ENCODE measurements at regions not wholly inside any gene's neighbourhood (a gene's known extent, or its start where the extent isn't known, plus 50 kb on each side); places are given as distances from the start of the nearest gene placed in this dataset.

DNA sequence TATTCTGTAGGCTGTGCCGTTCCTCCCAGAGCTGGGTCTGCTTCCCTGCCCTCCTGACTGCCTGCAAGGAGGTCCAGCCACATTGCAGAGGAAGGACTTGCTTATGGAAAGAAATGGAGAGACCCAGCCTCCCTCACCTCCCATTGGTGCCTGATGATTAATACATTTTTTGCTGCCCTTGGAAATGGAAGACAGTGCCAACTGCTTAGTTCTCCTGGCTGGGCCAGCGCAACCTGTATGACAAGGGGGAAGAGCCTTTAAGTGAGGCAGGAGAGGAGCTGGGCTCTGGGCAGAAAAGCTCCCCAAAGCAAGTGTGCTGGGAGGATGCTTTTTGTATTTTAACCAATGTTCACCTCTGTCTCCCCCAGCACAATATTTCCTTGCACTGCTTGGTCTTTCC, 238.5 kb downstream of the SOX9 start:
- no peaks in the 10 kb centered on the region for H3K36me3 ChIP-seq (ENCODE audit: insufficient read depth, low read length)
- no peak overlapping the region for H3K4me2 ChIP-seq (ENCODE audit: low read depth, low read length, poor library complexity, severe bottlenecking)
- TF ChIP-seq EZH2phosphoT487 (IDR thresholded peaks at IDR 0.05; ENCODE audit: borderline replicate concordance), result no peak
- TF ChIP-seq, protein P1, sequence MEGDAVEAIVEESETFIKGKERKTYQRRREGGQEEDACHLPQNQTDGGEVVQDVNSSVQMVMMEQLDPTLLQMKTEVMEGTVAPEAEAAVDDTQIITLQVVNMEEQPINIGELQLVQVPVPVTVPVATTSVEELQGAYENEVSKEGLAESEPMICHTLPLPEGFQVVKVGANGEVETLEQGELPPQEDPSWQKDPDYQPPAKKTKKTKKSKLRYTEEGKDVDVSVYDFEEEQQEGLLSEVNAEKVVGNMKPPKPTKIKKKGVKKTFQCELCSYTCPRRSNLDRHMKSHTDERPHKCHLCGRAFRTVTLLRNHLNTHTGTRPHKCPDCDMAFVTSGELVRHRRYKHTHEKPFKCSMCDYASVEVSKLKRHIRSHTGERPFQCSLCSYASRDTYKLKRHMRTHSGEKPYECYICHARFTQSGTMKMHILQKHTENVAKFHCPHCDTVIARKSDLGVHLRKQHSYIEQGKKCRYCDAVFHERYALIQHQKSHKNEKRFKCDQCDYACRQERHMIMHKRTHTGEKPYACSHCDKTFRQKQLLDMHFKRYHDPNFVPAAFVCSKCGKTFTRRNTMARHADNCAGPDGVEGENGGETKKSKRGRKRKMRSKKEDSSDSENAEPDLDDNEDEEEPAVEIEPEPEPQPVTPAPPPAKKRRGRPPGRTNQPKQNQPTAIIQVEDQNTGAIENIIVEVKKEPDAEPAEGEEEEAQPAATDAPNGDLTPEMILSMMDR (conservative IDR thresholded peaks at IDR 0.05; ENCODE audit: low read length), result no peak
- H3K27me3 ChIP-seq (ENCODE audit: insufficient read depth, low read length, poor library complexity, severe bottlenecking), result no peaks in the 10 kb centered on the region
- no peaks in the 10 kb centered on the region for H3K4me1 ChIP-seq (ENCODE audit: insufficient read depth, low read length, poor library complexity, severe bottlenecking)
- H4K20me1 ChIP-seq (ENCODE audit: insufficient read depth, low read length, poor library complexity, severe bottlenecking), result no peaks in the 10 kb centered on the region
- 0 out of 2 replicates have a peak, but pooled peaks cover 2% of the 10 kb centered on the region for H3K9me3 ChIP-seq (ENCODE audit: insufficient read depth, low read depth, low read length)
- H3K9ac ChIP-seq (ENCODE audit: low read depth, low read length, poor library complexity, severe bottlenecking), result no peak overlapping the region
- no peaks in the 10 kb centered on the region for H3F3A ChIP-seq (ENCODE audit: low read depth)
- H3K9me2 ChIP-seq (replicated peaks; ENCODE audit: low read depth, low read length), result no peaks in the 10 kb centered on the region
- H3K4me3 ChIP-seq (ENCODE audit: low read length, poor library complexity, severe bottlenecking), result no peak overlapping the region
- no peaks in the 10 kb centered on the region for H3K79me2 ChIP-seq (ENCODE audit: insufficient read depth, low read length)
- H2AFZ ChIP-seq (ENCODE audit: low read length), result no peak overlapping the region

DNA sequence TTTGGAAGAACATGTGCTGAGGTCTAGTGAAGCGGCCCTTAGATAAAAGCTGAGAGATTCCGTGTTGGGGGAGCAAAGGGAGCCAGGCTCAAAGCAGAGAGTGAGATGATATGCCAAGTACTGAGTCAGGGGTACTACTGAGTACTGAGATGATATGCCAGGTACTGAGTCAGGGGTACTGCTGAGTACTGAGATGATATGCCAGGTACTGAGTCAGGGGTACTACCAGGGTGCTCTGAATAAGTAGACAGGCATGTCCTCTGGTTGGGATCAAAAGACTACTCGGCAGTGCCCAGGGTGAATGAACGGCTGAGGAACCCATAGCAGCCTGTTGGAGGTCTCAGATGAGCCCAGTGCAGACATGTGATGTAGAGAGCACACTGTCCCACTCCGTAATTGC, 239.0 kb downstream of the SOX9 start:
- H3K4me1 ChIP-seq (ENCODE audit: insufficient read depth, low read length, poor library complexity, severe bottlenecking), result no peaks in the 10 kb centered on the region
- H4K20me1 ChIP-seq (ENCODE audit: insufficient read depth, low read length, poor library complexity, severe bottlenecking), result no peaks in the 10 kb centered on the region
- H3K36me3 ChIP-seq (ENCODE audit: insufficient read depth, low read length), result no peaks in the 10 kb centered on the region
- 0 out of 2 replicates have a peak, but pooled peaks cover 4% of the 10 kb centered on the region for H3K9me3 ChIP-seq (ENCODE audit: insufficient read depth, low read depth, low read length)
- no peak overlapping the region for H3K9ac ChIP-seq (ENCODE audit: low read depth, low read length, poor library complexity, severe bottlenecking)
- TF ChIP-seq, protein P1 (conservative IDR thresholded peaks at IDR 0.05; ENCODE audit: low read length), result no peak
- TF ChIP-seq EZH2phosphoT487 (IDR thresholded peaks at IDR 0.05; ENCODE audit: borderline replicate concordance), result no peak
- H2AFZ ChIP-seq (ENCODE audit: low read length), result no peak overlapping the region
- no peak overlapping the region for H3K4me2 ChIP-seq (ENCODE audit: low read depth, low read length, poor library complexity, severe bottlenecking)
- no peaks in the 10 kb centered on the region for H3K27me3 ChIP-seq (ENCODE audit: insufficient read depth, low read length, poor library complexity, severe bottlenecking)
- no peak overlapping the region for H3K4me3 ChIP-seq (ENCODE audit: low read length, poor library complexity, severe bottlenecking)
- H3K79me2 ChIP-seq (ENCODE audit: insufficient read depth, low read length), result no peaks in the 10 kb centered on the region
- no peaks in the 10 kb centered on the region for H3F3A ChIP-seq (ENCODE audit: low read depth)
- H3K9me2 ChIP-seq (replicated peaks; ENCODE audit: low read depth, low read length), result no peaks in the 10 kb centered on the region

DNA sequence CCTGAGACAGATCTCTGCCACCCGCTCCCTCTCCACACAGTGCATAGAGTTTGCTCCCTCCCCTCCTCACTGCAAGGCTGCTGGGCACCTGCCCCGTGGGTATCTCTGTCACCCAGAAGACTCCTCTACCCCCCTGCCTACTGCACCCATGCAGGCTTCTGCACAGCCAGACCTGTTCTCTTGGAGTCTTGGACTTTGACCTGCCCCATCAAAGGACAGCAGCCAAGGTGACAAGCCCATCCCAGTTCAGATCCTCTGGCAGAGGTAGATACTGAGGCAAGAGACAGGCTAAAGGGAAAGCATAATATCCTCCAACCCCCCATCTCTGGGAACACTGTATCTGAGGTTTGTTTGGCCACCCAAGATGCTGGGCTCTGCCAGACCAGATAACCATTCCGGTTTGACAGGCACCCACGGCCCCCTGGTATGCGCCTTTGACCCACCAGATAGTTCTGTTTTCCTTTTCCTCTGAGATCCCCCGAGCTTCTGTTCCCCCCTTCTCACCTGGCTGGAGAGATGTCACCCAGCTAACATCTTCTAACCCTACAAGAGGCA, 239.6 kb downstream of the SOX9 start:
- TF ChIP-seq, protein P1 (conservative IDR thresholded peaks at IDR 0.05; ENCODE audit: low read length), result no peak
- no peak for TF ChIP-seq EZH2phosphoT487 (IDR thresholded peaks at IDR 0.05; ENCODE audit: borderline replicate concordance)
- H3K36me3 ChIP-seq (ENCODE audit: insufficient read depth, low read length), result no peaks in the 10 kb centered on the region
- H3K9me2 ChIP-seq (replicated peaks; ENCODE audit: low read depth, low read length), result no peaks in the 10 kb centered on the region
- H3K4me3 ChIP-seq (ENCODE audit: low read length, poor library complexity, severe bottlenecking), result no peak overlapping the region
- no peak overlapping the region for H2AFZ ChIP-seq (ENCODE audit: low read length)
- H3K9ac ChIP-seq (ENCODE audit: low read depth, low read length, poor library complexity, severe bottlenecking), result no peak overlapping the region
- H4K20me1 ChIP-seq (ENCODE audit: insufficient read depth, low read length, poor library complexity, severe bottlenecking), result no peaks in the 10 kb centered on the region
- H3F3A ChIP-seq (ENCODE audit: low read depth), result no peaks in the 10 kb centered on the region
- H3K4me2 ChIP-seq (ENCODE audit: low read depth, low read length, poor library complexity, severe bottlenecking), result no peak overlapping the region
- no peaks in the 10 kb centered on the region for H3K79me2 ChIP-seq (ENCODE audit: insufficient read depth, low read length)
- no peaks in the 10 kb centered on the region for H3K4me1 ChIP-seq (ENCODE audit: insufficient read depth, low read length, poor library complexity, severe bottlenecking)
- 0 out of 2 replicates have a peak, but pooled peaks cover 4% of the 10 kb centered on the region for H3K9me3 ChIP-seq (ENCODE audit: insufficient read depth, low read depth, low read length)
- H3K27me3 ChIP-seq (ENCODE audit: insufficient read depth, low read length, poor library complexity, severe bottlenecking), result no peaks in the 10 kb centered on the region

Measured in Loucy (cell line).